AML-193 (cell line): ENCODE measurements at regions not wholly inside any gene's neighbourhood (a gene's known extent, or its start where the extent isn't known, plus 50 kb on each side); places are given as distances from the start of the nearest gene placed in this dataset.
"Not testable (repeated sequence)": the region's sequence is repeated elsewhere in the genome, so short reads cannot be mapped to it uniquely, and the experiment has no call there.

ENCODE experiments used
- DNase-seq, 2 experiments: peaks; one replicate each; lab custom pipeline; 2025; lab: John Stamatoyannopoulos, UW

DNA sequence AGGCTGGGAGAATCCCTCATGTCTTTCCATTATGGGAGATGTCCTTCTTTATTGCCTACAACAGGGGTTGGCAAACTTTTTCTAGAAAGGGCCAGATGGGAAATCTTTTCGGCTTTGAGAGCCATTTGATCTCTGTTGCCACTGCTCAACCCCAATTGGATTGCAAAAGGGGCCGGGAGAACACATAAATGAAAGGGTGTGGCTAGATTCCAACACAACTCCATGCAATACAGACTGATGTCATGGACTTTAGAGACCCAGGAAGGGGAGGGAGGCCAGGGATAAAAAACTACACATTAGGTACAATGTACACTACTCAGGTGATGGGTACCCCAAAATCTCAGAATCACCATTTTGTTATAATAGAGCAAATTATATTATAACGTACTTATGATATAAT lies 97.6 kb upstream of the SIM2 start:
- DNase-seq = no peak

- no peak for DNase-seq
These were observed 96.2 kb upstream of the SIM2 start for GRCh38 chr21:36602735-36603134.

DNA sequence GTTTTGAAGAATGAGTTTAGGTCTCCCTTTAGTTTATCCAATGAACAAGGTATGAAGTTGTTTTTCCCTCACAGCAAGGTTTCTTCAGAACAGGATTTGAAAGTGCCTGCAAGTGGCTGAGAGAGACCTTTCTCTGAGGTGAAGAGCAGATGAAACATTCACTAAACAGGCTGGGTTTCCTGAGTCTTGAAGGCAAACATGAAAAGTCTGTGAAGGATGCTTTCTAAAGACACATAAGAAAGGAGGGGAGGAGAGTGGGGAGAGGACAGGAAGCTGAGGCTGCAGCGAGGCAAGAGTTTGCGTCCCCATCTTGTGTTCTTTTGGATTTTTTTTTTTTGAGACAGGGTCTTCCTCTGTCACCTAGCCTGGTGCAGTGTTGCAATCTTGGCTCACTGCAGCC lies 95.7 kb upstream of the SIM2 start:
- DNase-seq = no peak

DNA sequence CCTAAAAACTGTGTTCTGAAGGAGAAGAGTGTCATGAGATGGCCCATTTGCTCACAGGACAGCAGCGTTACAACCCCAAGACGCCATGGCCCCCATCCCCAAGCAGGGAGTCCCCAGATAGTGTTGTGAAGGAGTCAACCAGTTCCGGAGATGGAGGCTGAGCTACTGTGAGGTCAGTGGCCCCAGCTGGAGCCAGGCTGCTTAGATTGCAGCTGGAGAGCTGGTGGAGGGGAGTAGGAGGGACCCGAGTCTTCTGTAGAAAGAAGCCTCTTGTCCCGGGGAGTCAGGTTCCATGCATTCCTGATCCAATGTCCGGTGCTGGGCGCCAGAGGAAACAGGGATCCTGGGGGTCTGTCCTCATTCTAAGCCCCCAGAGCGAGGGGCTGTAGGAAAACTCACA lies 93.5 kb upstream of the SIM2 start:
- DNase-seq = no peak

DNA sequence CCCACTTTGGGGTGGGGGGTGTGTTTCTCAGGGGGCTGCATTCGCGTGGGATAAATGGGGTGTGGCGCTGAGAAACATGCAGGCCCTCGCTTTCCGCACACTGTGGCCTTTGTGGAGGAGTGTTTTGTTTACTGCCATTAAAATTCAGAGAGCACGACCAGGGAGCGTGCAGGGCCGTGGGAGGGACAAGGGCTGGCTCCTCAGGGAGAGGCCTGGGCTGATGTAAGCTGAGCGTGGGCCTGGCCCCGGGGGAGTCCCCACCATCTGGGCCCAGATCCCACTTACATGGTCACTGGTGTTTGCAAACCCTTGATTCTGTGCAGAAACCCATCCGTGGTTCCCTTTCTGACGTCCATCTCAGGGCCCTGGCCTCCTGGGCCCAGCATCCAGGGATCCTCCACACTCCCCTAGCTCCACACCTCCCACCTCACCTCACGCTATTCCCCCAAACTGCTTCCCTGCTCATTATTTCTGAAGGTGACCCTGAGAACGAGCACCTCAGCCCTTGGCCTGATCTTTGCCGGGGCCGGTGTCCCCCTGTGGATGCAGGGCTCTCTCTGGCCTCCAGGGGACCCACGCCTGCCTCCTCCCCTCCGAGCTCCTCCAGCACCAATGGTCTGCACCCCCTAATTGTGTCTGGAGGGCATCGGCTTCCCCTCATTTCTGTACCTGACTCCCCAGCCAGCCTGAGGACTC lies 92.5 kb upstream of the SIM2 start:
- no peak for DNase-seq

- no peak for DNase-seq
These were observed 92.0 kb upstream of the SIM2 start for GRCh38 chr21:36606983-36607325.

- DNase-seq = no peak
These were observed 90.6 kb upstream of the SIM2 start for GRCh38 chr21:36608041-36608896.

GRCh38 chr21:36608897-36609225 lies 90.1 kb upstream of the SIM2 start:
- no peak for DNase-seq

GRCh38 chr21:36609654-36610053 lies 89.3 kb upstream of the SIM2 start:
- DNase-seq = no peak

DNA sequence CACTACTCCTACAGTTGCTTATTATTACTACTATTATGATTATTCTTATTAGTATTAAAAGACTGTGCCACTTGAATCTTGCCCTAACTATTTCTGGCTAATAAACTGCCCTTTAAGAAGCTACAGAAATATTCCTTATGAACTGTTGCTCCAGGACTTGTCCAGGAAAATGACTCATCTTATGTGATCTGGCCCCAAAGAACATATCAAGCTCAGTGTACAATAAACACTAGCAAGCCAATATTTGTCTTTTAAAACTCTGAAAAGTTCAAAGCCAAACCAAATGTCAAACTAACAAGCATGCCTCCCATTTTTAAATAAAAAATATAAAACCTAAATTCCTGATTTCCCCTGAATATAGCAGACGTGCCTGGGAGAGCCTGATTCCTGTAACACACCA lies 88.7 kb upstream of the SIM2 start:
- no peak for DNase-seq

DNA sequence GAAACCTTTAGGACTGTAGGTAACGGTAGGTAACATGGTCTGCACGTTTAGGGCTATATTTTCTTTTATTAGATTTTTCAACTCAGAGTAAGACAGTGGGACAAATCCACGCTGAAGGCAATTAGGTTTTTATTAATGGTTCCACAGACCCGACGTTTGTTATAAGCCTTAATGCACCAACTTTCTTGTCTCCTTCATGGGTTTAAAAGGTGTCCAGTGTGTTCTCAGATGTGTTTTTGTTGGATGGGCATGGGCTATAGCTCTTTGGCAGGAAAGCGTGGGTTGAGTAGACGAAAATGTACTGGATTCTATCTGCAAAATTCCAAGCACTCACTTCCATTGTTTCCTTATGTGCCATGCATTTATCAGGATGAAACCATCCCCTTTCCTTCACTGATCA lies 88.0 kb upstream of the SIM2 start:
- no peak for DNase-seq

GRCh38 chr21:36611379-36611778 lies 87.5 kb upstream of the SIM2 start:
- DNase-seq = no peak

GRCh38 chr21:36613059-36613458 lies 85.9 kb upstream of the SIM2 start:
- DNase-seq = no peak

DNA sequence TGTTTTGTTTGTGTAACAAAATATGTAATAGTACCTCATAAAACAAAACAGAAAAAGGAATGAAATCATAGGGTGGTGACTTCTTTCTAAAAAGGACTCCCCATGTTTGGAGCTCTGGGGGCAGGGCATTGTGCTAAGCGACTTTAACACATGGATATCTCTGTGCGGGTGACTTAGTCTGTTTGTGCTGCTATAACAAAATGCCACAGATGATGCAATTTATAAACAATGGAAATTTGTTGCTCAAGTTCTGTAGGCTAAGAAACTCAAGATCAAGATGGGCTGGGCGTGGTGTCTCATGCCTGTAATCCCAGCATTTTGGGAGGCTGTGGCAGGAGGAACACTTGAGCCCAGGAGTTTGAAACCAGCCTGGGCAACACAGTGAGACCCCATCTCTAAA lies 85.4 kb upstream of the SIM2 start:
- DNase-seq = no peak

DNA sequence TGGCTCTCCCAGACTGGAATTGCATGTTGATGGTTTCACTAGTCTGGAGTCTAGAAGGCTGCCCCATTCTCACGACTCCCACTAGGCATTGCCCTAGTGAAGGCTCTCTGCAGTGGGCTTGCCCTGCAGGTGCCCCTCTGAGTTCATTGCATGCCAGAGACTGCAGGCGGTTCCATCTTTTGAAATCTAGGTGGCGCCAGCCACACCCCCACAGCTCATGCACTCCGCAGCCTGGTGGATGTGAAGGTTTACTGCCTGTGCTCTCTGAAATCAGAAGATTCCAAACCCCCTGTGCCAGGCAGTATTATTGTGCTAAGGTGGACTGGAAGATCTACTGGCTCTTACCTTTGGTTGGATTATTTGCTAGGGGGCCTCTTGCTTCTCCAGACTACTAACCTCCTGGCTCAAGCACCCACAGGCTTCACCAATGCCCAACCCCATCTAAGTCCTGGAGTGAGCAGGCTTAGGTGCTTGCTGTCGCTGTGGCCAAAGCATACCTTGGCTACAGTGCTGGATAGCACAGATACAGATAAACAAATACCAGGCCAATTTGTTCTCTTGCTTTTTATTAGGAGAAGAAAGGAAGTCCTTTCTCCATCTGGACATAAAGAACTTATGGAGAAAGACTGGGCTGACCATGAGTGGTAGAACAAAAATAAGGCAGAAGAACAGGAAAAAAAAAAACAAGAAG lies 83.5 kb upstream of the SIM2 start:
- DNase-seq = no peak

DNA sequence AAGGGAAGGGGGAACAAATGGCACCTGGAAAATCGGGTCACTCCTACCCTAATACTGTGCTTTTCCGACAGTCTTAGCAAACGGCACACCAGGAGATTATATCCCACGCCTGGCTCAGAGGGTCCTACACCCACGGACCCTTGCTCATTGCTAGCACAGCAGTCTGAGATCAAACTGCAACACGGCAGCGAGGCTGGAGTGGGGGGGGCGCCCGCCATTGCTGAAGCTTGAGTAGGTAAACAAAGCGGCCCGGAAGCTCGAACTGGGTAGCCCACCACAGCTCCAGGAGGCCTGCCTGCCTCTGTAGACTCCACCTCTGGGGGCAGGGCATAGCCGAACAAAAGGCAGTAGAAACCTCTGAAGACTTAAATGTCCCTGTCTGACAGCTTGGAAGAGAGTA lies 82.1 kb upstream of the SIM2 start:
- not testable (repeated sequence) for DNase-seq

GRCh38 chr21:36621794-36622193 lies 77.1 kb upstream of the SIM2 start:
- DNase-seq = not testable (repeated sequence)

GRCh38 chr21:36624105-36624504 lies 74.8 kb upstream of the SIM2 start:
- DNase-seq = no peak

DNA sequence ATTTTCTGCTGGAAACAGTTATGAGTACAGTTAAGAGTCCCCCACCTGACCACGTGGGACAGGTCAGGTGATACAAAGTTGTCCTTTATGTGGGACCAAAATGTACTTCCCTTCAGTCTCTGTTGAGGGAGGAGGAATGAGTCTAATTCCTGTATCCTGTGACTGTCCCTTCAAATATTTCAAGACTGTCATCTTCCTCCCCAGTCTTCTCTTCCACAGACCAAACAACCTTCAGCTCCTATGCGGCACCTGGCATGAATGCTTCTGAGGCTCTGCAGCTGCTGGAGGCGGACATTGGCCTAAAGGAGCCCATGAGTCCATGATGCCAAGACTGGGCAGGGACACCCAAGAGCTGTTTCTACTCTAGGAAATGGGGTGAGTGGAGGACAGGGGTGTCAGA lies 72.1 kb upstream of the SIM2 start:
- no peak for DNase-seq

DNA sequence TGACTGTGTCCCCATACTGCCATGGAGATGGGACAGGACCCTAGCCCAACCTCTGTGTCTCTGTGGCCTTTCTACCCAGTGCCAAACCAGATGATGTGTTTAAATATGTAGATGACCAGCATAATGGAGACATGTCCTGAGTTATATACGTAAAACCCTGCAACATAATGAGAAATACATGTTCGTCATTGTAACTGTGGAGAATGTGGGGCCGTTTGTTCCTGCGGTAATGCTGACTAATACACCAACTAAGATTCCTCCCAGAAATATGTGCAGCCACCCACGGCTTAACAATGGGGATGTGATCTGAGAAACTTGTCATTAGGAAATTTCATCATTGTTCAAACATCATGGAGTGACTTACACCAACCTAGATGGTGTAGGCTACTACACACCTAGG lies 71.7 kb upstream of the SIM2 start:
- DNase-seq = no peak

GRCh38 chr21:36628106-36628505 lies 70.8 kb upstream of the SIM2 start:
- DNase-seq = no peak

DNA sequence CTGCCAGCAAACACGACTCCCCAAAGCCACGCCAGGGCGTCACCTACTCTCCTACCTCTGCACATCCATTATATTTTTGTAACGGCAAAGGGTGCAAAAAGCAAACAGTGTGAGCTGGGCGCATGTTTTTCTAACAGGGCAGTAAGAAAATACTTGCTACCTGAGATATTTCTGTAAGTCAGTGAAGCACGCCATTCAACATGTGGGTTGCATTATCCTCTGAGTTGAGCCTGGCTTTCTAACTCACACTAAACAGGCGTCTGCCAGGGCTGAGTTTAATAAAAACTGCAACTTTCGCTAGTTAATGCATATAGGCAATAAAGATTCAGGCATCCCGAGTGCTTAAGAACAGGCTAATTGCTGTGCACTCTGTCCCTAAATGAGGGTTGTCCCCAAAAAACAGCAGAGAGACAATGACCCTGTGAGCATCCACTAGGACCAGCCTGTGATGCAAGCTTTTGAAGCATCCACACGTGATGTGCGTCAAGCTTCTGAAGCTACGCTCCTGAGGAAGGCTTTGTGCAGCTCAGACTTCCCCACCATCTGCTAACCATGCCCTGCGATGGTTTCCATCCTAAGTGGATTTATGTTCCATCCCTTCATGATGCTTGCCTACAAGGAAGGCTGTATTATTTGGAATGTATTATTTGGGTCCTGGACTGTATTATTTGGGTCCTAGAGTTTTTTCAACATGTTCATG lies 70.0 kb upstream of the SIM2 start:
- DNase-seq = no peak
